GM12864 (cell line): ENCODE measurements at regions not wholly inside any gene's neighbourhood (a gene's known extent, or its start where the extent isn't known, plus 50 kb on each side); places are given as distances from the start of the nearest gene placed in this dataset.

Source experiments
- DNase-seq: peaks from one replicate; pipeline ENCODE4 v3.0.0-alpha.2; 2011; ENCODE audit warnings: low read depth
- H3K4me3 ChIP-seq: 2 replicates; pipeline ENCODE4 v1.5.1; 2011; ENCODE audit warnings: mild to moderate bottlenecking, low read depth, low read length, control low read depth
- CTCF ChIP-seq: IDR thresholded peaks from 2 replicates; pipeline ENCODE4 v1.5.1; 2011; ENCODE audit warnings: low read depth, mild to moderate bottlenecking, moderate library complexity, low read length, control low read depth, inconsistent platforms; ENCODE audit errors: missing control alignments

GRCh38 chr2:226139759-226140158, 659.9 kb downstream of the IRS1 start:
- no peak for DNase-seq
- TF ChIP-seq CTCF, result no peak

GRCh38 chr2:226137201-226137811, 662.3 kb downstream of the IRS1 start:
- no peak for TF ChIP-seq CTCF
- no peak for DNase-seq

More at GRCh38 chr2:226139759-226140158, 659.9 kb downstream of the IRS1 start:
- H3K4me3 ChIP-seq, result no peak overlapping the region

DNA sequence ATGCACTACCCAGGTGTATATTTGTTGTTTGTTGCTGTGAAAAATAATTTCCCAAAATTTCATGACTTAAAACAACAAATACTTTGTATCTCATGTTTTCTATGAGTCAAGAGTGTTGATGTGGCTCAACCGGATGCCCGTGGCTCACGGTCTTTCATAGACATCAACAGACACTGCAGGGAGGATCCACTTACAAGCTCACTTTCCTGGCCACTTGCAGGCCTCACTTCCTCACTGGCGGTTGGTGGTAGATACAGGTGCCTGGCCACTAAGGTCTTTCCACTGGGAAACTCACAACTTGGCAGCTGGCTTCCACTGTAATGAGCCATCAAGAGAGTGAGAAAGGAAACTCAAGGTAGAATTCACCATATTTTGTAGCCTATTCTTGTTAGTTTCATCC, 662.9 kb downstream of the IRS1 start:
- H3K4me3 ChIP-seq, result no peak overlapping the region
- no peak for TF ChIP-seq CTCF
- no peak for DNase-seq

More at GRCh38 chr2:226137201-226137811, 662.3 kb downstream of the IRS1 start:
- no peak overlapping the region for H3K4me3 ChIP-seq

- H3K4me3 ChIP-seq, result no peak overlapping the region
- no peak for DNase-seq
- no peak for TF ChIP-seq CTCF
Observed at GRCh38 chr2:226135861-226136548, 663.6 kb downstream of the IRS1 start.

GRCh38 chr2:226132323-226133215, 667.1 kb downstream of the IRS1 start:
- no peak for DNase-seq
- H3K4me3 ChIP-seq, result no peak overlapping the region
- no peak for TF ChIP-seq CTCF

GRCh38 chr2:226131299-226131784, 668.3 kb downstream of the IRS1 start:
- DNase-seq, result no peak

More at GRCh38 chr2:226131299-226131784, 668.3 kb downstream of the IRS1 start:
- no peak overlapping the region for H3K4me3 ChIP-seq
- no peak for TF ChIP-seq CTCF
